Left lobe of liver (tissue), 2 donors: ENCODE measurements at regions not wholly inside any gene's neighbourhood (a gene's known extent, or its start where the extent isn't known, plus 50 kb on each side); places are given as distances from the start of the nearest gene placed in this dataset.

Experiments
- ATAC-seq: fragments of 200-7000 bp; cut with Tn5 transposase; one replicate; pipeline ENCODE4 v1.9.1; 2020; ENCODE audit warnings: mild to moderate bottlenecking, moderate library complexity
- DNase-seq: peaks from one replicate; pipeline ENCODE4 v3.0.0-alpha.2; 2020; ENCODE audit warnings: low spot score
- donor health status: DM: no; HTN: no; CAD: no; lungs with moderate emphysema.
- donor health status: DM: no; HTN: yes; CAD: no.

DNA sequence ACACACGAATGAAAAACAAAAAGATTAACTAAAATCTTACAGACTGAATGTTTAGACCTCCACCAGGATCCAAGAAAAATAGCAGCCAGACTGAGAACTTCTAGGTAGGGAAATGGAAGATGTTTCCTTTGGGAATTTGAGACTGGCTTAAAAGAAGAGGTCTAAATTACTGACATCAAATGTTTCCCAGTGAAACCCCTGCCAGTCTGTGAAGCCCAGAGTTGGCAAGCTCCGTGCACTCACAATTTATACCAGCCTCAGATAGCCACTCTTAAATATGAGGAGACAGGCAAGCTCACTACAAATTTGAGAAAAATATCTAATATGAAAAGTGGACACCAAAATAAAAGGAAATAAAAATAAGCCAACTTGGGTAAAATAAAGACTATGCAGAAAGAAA is 700.5 kb upstream of the ZNF385D start:
- no peak for DNase-seq
- ATAC-seq, result no peak

GRCh38 chr3:22453906-22454535 is 703.0 kb upstream of the ZNF385D start:
- DNase-seq (no peak), ATAC-seq (no peak)

DNA sequence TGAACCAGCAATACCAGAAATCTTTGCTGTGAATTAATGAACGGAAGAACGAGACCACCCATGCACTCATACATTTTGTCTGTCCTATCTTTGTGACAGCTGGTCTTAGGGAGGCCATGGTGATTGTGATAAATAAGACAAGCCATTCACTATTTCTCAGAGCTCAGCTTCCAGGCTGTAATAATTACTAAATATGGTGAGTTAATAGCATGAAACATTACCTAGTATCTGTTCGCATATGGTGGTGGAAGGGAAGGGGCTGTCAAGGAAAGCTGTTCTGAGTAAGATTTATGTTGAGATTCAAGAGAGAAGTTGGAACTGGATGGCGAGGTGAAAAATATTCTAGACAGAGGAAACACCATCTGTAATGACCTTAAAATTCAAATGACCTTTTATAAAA is 719.0 kb upstream of the ZNF385D start:
- DNase-seq, result no peak
- no peak for ATAC-seq

DNA sequence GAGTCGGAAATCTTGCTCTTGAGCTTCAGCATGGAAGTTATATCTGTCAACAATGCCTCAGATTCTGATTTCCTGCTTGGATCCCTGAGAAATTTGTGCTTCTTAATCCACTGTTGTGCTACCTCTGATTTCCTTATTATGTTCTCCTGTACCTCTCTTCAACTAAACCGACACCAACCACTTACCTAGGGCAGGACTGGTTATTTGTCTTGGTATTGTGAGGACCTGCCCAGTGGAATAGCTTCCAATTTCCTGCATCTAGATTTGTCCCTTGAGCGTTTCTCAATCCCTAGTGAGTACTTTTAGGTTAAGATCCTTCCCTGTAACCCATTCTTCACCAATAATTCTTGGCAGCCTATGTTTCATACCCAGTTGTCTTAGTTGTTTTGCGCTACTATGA is 720.5 kb upstream of the ZNF385D start:
- ATAC-seq, result no peak
- no peak for DNase-seq

DNA sequence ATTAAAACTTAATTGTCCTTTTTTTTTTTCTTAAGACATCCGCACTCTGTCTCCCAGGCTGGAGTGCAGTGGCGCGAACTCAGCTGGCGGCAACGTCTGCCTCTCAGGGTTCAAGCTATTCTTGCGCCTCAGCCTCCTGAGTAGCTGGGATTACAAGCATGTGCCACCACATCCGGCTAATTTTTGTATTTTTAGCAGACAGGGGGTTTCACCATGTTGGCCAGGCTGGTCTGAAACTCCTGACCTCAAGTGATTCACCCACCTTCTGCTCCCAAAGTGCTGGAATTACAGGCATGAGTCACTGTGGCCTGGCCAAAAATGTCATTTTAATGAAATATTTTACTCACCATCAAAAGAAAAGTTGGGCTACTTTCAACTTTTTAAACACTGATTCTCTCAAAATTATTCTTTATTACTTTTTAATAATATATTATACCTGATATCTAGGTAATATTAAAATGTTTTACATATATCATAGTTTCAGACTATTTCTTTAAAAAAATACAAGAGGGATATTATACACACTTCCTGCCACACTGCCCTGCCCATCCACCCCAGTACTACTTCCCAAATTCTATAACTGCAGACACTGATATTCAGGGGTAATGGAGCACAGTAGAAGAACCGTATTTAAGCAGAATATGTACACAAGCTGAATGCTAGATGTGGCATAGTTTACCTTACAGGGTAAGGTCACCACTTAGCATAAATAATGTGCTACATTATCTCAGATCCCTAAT is 723.9 kb upstream of the ZNF385D start:
- DNase-seq (no peak), ATAC-seq (no peak)

DNA sequence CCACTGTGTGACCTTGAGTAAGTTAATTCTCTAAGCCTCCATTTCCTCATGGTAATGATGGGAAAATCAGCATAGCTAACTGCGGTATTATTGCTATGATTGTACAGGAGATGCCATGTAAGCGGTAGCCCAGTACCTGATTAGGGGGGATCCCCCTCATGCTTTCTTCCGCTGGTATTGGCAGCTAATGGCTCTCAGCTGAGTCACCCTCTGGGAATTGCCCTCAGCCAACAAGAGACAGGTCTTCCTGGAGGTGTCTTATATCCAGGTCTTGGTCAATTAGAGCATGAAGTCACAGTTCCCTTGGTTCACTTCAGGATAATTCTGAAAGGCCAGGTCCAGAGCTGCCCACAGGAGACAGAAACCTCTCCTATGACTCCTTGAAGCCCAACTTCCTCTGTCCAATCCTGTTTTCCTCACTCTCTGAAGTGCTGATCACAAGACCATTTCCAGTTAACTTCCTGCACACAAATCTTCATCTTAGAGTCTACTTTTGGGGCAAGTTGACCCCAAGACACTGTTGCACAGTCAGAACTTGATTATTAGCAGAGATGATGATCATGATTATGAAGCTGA is 724.7 kb upstream of the ZNF385D start:
- ATAC-seq (no peak), DNase-seq (no peak)

GRCh38 chr3:22476976-22477375 is 726.0 kb upstream of the ZNF385D start:
- ATAC-seq, result no peak
- DNase-seq, result no peak

DNA sequence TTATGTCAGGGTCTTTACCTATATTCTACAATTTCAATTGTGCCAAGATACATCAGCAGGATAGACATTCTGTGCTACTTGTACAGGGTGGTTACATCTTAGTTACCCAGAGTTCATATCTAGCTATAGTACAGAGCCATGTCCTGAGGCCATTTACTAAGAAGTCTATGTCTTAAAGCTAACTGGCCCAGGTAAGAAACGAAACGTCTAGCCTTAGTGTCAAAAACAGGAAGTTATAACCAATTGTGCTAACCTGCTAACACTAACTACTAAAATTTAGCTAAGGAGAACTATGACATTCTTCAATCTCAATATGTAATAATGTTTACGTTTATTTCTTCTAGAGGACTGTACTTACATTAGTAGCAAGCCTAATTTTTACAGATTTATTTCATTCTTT is 717.2 kb upstream of the UBE2E2 start:
- no peak for ATAC-seq

DNA sequence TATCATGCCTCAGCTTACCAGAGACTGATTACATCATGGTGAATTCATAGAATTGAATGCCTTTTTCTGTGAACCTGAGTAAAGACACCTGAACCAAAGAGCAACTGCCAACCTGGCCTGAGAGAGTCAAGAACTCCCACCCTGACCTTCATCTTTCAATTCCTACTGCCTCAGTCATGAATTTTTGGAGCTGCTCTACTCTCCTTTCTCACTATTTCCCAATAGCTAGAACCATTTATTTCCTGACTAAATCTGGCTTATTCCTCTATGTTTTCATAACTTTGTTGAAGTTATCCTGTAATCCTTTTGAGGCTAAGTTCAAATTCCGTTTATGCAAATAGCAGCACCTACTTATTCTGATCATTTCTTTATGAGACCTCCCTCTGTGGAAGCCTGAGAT is 712.4 kb upstream of the UBE2E2 start:
- DNase-seq (no peak), ATAC-seq (no peak)

More for the DNA sequence above, 717.2 kb upstream of the UBE2E2 start:
- no peak for DNase-seq

GRCh38 chr3:22491344-22491743 is 711.8 kb upstream of the UBE2E2 start:
- ATAC-seq, result no peak
- DNase-seq, result no peak

GRCh38 chr3:22492342-22492741 is 710.8 kb upstream of the UBE2E2 start:
- DNase-seq, result no peak
- no peak for ATAC-seq

- DNase-seq, result no peak
- no peak for ATAC-seq
These were observed 707.9 kb upstream of the UBE2E2 start for GRCh38 chr3:22495241-22495640.

GRCh38 chr3:22495791-22496190 is 707.3 kb upstream of the UBE2E2 start:
- no peak for DNase-seq

DNA sequence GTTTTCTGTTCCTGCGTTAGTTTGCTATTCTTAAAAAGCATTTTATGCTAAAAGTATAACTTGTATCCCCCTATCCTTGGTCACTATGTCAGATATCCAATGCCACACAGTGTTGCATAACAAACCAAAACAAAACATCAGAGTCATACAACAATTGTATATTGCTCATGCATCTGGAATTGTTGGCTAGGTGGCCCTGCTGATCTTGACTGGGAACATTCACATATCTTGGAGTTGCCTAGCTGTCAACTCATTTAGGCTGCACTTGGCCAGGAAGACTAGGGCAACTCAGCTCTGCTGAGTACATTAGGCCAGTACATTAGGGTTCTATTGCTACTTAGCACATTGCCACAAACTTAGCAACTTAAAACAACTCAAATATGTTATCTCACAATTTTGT is 706.5 kb upstream of the UBE2E2 start:
- ATAC-seq (no peak), DNase-seq (no peak)

More at GRCh38 chr3:22495791-22496190, 707.3 kb upstream of the UBE2E2 start:
- ATAC-seq, result no peak

DNA sequence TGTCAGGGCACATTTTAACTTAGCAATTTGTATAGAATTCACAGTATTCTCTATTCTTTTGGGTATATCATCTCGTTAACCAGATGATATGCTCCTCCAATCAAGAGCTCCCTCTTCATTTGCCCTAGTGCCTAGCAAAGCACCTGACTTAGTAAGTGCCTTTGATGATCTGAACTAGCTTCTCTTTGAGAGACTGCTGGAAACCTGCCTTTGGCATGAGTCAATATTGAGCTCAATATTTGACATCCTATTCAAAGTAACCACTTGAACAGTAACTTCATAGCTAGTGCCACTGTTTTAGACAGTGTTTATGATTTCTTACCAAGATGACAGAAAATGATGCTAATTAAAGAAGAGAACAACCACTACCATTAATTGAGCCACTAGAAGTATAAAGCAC is 696.3 kb upstream of the UBE2E2 start:
- ATAC-seq, result no peak
- no peak for DNase-seq

GRCh38 chr3:22507709-22508108 is 695.4 kb upstream of the UBE2E2 start:
- no peak for ATAC-seq
- DNase-seq, result no peak

DNA sequence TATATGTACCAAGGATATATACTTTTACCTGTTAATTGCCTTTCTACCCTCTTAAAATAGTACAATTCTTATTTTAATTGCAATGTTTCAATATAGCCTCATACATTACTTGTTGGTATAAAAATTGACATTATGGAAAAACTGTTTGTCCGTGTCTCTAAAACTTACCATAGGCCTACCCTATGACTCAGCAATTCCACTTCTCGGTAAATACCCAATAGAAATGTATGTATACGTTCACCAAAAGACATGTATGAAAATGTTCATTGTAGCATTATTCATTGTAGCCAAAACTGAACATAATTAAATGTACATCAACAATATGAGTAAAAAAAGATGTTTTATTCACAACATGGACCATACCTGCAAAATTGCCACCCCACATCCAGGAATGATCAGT is 679.2 kb upstream of the UBE2E2 start:
- DNase-seq, result no peak
- ATAC-seq, result no peak

- ATAC-seq (no peak), DNase-seq (no peak)
These were observed 676.8 kb upstream of the UBE2E2 start for GRCh38 chr3:22526266-22526837.

DNA sequence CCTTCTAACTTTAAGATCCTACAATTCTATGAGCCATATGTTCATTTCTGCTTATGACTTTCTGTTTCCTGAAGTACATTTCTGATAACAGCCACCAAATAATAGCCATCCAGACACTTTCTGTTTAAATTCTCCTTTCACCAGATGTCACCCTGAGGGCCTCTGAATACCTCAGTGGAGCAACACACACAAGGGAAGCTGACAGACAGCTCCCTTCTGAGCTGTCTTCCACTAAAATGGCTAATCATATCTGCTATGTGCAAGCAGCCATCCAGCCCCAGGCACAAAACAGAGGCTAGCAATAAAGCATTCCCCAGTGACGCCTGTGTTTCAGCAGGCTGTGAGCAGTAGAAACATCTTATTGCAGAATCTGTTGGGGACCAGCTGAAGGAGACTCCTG is 666.6 kb upstream of the UBE2E2 start:
- ATAC-seq (no peak), DNase-seq (no peak)

DNA sequence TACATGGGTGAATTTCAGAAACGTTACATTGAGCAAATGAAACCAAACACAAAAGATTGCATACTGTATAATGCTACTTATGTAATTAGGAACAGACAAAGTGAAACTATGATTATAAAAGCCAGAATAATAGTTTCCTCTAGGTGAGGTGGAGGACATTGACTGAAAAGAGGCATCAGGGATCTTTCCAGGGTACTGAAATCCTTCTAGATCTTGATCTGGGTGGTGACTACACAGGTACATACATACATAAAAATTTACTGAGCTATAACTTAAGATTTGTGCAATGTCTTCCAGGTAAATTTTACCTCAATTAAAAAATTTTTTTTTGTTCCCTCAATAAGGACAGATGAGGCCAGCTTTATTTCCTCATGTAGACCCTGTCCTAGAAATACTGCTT is 665.6 kb upstream of the UBE2E2 start:
- DNase-seq (no peak), ATAC-seq (no peak)

GRCh38 chr3:22542311-22542710 is 660.8 kb upstream of the UBE2E2 start:
- DNase-seq, result no peak
- no peak for ATAC-seq

- DNase-seq (no peak), ATAC-seq (no peak)
These were observed 647.2 kb upstream of the UBE2E2 start for GRCh38 chr3:22555753-22556435.
